AG04450 (cell line): ENCODE measurements at regions not wholly inside any gene's neighbourhood (a gene's known extent, or its start where the extent isn't known, plus 50 kb on each side); places are given as distances from the start of the nearest gene placed in this dataset.

ENCODE experiments used
- CTCF ChIA-PET: fragments of 300-600, 350-600 bp; formaldehyde crosslinking; extraction: SDS; loops from one replicate; lab custom pipeline; 2022; ENCODE audit warnings: antibody characterized with exemption, inconsistent platforms; lab: Charles Lee
- POLR2A ChIA-PET: fragments of 350-600 bp; formaldehyde crosslinking; extraction: SDS; loops from one replicate; lab custom pipeline; 2021; ENCODE audit warnings: antibody characterized with exemption, inconsistent platforms; lab: Yijun Ruan, JAX
- DNase-seq: peaks from one replicate; pipeline ENCODE4 v3.0.0-alpha.2; 2011; ENCODE audit warnings: low read depth, low spot score
- H3K27ac ChIP-seq: one replicate; pipeline ENCODE4 v1.5.1; 2012; ENCODE audit warnings: low read depth, low read length, control low read depth
- H3K27me3 ChIP-seq: one replicate; pipeline ENCODE4 v1.6.0; 2012; ENCODE audit warnings: low read length; ENCODE audit not compliant: control insufficient read depth, insufficient read depth
- H3K4me3 ChIP-seq: 2 replicates; pipeline ENCODE4 v1.5.1; 2011; ENCODE audit warnings: mild to moderate bottlenecking, low read depth, low read length, control low read depth
- H3K9me3 ChIP-seq: 2 replicates; pipeline ENCODE4 v1.5.1; 2012; ENCODE audit warnings: low read length; ENCODE audit not compliant: control insufficient read depth, insufficient read depth
- TF ChIP-seq, protein P1 (sequence below): IDR thresholded peaks from 2 replicates; pipeline ENCODE4 v1.5.1; 2011; ENCODE audit warnings: low read depth, low read length, control low read depth, inconsistent platforms

DNA sequence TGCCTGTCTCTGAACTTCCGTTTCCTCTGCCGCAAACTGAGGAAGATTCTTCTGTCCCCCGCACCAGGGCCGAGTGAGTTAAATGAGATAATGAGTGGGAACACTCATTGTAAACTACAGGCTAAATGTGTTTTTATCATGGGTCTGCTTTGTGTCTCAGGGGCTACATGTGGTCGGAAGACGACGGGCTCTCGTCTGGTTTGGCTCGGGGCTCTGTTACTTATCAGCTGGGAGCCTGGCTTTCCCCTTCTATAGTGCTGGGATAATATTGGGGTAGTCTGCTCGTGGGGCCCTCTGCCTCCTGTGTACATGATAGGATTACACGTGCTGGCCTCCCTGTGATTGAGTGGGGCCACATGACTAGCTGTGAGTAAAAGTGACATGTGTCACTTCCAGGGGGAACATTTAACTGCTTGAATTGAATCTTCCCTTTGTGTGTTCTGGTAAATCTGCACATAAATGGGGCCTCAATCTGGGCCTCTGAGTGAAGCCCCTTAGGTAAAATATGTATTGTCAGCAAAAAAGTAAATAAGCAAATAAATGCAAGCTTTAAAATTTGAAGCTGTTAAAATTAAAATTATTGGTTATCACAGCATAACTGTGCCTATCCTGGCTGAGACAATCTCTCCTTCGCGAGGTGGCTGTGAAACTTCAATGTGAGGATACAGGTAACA, 86.9 kb upstream of the SH3PXD2B start:
- ChIA-PET POLR2A (no interaction called here), CTCF (interaction anchor here (0.7 to 1.2 kb wide), 2 partner anchors 16 to 156 kb away, joined by 3 to 4 read pairs; no protein-coding TSS in a partner anchor)
- H3K27me3 ChIP-seq: peaks cover 45% of the 10 kb centered on the region

DNA sequence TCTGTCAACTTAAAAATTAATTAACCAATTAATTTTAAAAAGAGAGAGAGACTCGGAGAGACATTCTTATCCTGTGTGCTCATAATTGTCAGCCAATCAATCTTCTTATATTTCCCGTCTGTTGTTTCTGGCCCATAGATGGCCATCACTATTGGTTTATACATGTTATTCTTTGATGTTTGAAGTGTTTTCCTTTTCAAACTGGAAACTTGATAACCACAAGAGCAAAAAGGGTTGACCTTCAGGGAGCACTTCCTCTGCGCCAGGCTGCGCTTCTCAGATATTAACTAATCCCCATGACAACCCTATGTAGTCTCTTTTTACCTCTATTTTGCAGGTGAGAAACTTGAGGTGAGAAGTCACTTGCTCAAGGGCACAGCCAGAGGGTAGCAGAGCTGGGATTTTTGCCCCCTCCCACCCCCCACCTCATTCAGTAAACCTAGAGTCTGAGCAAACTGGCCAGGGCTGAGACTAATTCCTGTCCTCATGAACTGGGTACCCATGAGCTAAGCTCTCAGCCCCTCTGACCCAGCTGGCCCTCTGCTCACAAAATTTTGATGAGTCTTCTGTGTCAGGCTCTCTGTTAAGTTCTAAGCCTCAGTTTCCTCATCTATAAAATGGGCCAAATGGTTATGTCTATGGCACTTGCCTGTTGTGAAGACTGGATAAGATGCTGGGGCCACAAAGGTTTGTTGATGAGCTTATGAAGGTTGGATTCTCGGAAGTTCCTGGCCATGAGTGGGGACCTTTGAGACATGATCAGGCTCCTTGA, 86.0 kb upstream of the SH3PXD2B start:
- DNase-seq: no peak
- H3K27ac ChIP-seq: no peak overlapping the region
- peaks cover 3% of the 10 kb centered on the region for H3K9me3 ChIP-seq
- ChIA-PET CTCF (no interaction called here), POLR2A (no interaction called here)
- H3K4me3 ChIP-seq: no peak overlapping the region
- peaks cover 41% of the 10 kb centered on the region for H3K27me3 ChIP-seq
- TF ChIP-seq, protein P1, sequence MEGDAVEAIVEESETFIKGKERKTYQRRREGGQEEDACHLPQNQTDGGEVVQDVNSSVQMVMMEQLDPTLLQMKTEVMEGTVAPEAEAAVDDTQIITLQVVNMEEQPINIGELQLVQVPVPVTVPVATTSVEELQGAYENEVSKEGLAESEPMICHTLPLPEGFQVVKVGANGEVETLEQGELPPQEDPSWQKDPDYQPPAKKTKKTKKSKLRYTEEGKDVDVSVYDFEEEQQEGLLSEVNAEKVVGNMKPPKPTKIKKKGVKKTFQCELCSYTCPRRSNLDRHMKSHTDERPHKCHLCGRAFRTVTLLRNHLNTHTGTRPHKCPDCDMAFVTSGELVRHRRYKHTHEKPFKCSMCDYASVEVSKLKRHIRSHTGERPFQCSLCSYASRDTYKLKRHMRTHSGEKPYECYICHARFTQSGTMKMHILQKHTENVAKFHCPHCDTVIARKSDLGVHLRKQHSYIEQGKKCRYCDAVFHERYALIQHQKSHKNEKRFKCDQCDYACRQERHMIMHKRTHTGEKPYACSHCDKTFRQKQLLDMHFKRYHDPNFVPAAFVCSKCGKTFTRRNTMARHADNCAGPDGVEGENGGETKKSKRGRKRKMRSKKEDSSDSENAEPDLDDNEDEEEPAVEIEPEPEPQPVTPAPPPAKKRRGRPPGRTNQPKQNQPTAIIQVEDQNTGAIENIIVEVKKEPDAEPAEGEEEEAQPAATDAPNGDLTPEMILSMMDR: no peak

More for the DNA sequence above, 86.9 kb upstream of the SH3PXD2B start:
- no peak overlapping the region for H3K4me3 ChIP-seq
- no peak overlapping the region for H3K27ac ChIP-seq
- H3K9me3 ChIP-seq: peaks cover 3% of the 10 kb centered on the region
- no peak for DNase-seq
- TF ChIP-seq, protein P1: no peak

- TF ChIP-seq, protein P1: no peak
- Histone ChIP-seq H3K27ac (no peak overlapping the region), H3K4me3 (no peak overlapping the region), H3K9me3 (no peaks in the 10 kb centered on the region), H3K27me3 (peaks cover 26% of the 10 kb centered on the region)
- CTCF ChIA-PET: interaction anchor here (1.7 kb wide), 1 partner anchor 162 kb away, joined by 5 read pairs; no protein-coding TSS in a partner anchor
- DNase-seq: no peak
- POLR2A ChIA-PET: no interaction called here
These were observed 80.8 kb upstream of the SH3PXD2B start for GRCh38 chr5:172535108-172535445.

DNA sequence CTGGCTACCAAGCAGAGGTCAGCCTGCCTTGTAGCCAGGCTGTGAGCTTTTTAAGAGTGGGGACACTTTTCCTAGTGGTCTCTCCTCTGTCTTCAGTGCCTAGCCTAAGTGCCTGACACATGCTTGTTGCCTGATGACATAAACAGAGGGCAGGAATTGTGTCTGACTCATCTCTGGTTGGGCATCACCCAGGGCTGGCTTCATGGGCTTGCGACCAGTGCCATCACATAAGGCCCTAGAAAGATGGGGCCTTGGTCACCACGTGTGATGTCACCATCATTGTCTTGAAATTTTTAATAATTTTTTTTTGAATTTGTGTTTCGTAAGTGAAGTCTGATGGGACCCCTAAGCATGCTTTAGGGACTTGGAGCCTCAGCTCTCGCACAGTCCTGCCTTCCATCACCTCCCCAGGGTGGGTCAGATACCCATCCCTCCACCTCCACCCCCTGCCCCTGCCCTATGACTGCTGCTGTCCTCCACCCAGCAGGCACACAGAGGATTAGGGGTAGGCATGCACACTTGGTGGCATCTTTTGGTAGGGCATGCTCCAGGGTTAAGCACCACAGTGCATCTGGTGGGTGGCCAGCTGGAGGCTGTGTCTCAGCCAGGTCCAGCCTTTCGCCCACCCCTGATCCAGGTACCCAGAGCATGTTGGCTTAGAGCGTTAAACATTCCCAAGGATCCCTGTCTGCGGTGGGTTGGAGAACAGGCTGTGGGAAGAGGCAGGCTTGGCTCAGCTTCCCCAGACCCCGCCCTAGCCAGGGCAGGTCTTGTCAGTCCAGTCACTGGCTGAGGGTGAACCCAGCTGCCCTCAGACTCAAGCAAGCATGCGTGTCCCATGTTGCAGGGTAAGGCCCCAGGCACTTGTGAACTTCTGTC, 80.1 kb upstream of the SH3PXD2B start:
- DNase-seq: no peak
- ChIA-PET POLR2A (no interaction called here), CTCF (interaction anchor here (1.7 kb wide), 1 partner anchor 163 kb away, joined by 5 read pairs; no protein-coding TSS in a partner anchor)
- H3K27me3 ChIP-seq: peaks cover 27% of the 10 kb centered on the region
- no peak overlapping the region for H3K27ac ChIP-seq
- H3K9me3 ChIP-seq: no peaks in the 10 kb centered on the region
- TF ChIP-seq, protein P1: no peak
- H3K4me3 ChIP-seq: no peak overlapping the region
